ENCODE measurements at regions not wholly inside any gene's neighbourhood (a gene's known extent, or its start where the extent isn't known, plus 50 kb on each side); places are given as distances from the start of the nearest gene placed in this dataset.

DNA sequence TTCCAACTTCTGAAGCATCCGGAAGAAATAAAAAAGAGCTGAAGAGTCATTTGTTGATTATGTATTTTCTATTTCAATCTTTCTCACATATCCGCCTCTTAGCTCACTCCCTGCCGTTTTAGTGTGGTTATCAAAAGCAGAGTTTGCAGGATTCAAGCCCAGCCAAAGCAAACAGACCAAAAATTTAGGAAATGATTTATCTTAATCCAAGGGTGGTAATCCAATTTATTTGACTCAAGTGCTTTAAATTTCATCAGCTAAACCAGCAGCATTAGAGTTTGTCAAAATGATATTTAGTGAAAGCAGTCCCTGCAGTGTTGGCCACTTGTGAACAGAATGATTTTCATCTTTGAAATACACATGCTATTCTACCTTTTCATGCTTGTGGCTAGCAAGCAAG, 129.3 kb upstream of the CCDC68 start:
- no peak overlapping the region for H3K4me2 ChIP-seq
- H3K27me3 Mint-ChIP-seq (ENCODE audit: insufficient read depth, low read depth, poor library complexity): no peaks in the 10 kb centered on the region

More for the DNA sequence above, 129.3 kb upstream of the CCDC68 start:
- TF ChIP-seq, protein P1, sequence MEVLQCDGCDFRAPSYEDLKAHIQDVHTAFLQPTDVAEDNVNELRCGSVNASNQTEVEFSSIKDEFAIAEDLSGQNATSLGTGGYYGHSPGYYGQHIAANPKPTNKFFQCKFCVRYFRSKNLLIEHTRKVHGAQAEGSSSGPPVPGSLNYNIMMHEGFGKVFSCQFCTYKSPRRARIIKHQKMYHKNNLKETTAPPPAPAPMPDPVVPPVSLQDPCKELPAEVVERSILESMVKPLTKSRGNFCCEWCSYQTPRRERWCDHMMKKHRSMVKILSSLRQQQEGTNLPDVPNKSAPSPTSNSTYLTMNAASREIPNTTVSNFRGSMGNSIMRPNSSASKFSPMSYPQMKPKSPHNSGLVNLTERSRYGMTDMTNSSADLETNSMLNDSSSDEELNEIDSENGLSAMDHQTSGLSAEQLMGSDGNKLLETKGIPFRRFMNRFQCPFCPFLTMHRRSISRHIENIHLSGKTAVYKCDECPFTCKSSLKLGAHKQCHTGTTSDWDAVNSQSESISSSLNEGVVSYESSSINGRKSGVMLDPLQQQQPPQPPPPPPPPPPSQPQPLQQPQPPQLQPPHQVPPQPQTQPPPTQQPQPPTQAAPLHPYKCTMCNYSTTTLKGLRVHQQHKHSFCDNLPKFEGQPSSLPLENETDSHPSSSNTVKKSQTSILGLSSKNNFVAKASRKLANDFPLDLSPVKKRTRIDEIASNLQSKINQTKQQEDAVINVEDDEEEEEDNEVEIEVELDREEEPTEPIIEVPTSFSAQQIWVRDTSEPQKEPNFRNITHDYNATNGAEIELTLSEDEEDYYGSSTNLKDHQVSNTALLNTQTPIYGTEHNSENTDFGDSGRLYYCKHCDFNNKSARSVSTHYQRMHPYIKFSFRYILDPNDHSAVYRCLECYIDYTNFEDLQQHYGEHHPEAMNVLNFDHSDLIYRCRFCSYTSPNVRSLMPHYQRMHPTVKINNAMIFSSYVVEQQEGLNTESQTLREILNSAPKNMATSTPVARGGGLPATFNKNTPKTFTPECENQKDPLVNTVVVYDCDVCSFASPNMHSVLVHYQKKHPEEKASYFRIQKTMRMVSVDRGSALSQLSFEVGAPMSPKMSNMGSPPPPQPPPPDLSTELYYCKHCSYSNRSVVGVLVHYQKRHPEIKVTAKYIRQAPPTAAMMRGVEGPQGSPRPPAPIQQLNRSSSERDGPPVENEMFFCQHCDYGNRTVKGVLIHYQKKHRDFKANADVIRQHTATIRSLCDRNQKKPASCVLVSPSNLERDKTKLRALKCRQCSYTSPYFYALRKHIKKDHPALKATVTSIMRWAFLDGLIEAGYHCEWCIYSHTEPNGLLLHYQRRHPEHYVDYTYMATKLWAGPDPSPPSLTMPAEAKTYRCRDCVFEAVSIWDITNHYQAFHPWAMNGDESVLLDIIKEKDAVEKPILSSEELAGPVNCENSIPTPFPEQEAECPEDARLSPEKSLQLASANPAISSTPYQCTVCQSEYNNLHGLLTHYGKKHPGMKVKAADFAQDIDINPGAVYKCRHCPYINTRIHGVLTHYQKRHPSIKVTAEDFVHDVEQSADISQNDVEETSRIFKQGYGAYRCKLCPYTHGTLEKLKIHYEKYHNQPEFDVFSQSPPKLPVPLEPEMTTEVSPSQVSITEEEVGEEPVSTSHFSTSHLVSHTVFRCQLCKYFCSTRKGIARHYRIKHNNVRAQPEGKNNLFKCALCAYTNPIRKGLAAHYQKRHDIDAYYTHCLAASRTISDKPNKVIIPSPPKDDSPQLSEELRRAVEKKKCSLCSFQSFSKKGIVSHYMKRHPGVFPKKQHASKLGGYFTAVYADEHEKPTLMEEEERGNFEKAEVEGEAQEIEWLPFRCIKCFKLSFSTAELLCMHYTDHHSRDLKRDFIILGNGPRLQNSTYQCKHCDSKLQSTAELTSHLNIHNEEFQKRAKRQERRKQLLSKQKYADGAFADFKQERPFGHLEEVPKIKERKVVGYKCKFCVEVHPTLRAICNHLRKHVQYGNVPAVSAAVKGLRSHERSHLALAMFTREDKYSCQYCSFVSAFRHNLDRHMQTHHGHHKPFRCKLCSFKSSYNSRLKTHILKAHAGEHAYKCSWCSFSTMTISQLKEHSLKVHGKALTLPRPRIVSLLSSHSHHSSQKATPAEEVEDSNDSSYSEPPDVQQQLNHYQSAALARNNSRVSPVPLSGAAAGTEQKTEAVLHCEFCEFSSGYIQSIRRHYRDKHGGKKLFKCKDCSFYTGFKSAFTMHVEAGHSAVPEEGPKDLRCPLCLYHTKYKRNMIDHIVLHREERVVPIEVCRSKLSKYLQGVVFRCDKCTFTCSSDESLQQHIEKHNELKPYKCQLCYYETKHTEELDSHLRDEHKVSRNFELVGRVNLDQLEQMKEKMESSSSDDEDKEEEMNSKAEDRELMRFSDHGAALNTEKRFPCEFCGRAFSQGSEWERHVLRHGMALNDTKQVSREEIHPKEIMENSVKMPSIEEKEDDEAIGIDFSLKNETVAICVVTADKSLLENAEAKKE (CRISPR knock-in tag; IDR thresholded peaks at IDR 0.05): no peak
- TF ChIP-seq POLR2AphosphoS5 (IDR thresholded peaks at IDR 0.05; ENCODE audit: low read depth) (no peak), ZNF114 (CRISPR knock-in tag; IDR thresholded peaks at IDR 0.05) (no peak), CREB1 (CRISPR knock-in tag; IDR thresholded peaks at IDR 0.05; ENCODE audit: low read depth) (no peak), STAT1 (IDR thresholded peaks at IDR 0.05; ENCODE audit: unreplicated experiment) (no peak), JUNB (IDR thresholded peaks at IDR 0.05; ENCODE audit: unreplicated experiment) (no peak), ZNF331 (CRISPR knock-in tag; IDR thresholded peaks at IDR 0.05; ENCODE audit: low read depth) (no peak), NANOG (IDR thresholded peaks at IDR 0.05; ENCODE audit: borderline replicate concordance) (no peak), EZH2phosphoT487 (IDR thresholded peaks at IDR 0.05; ENCODE audit: unreplicated experiment) (no peak), EZH2 (IDR thresholded peaks at IDR 0.05; ENCODE audit: low read depth, unreplicated experiment) (no peak)
- TF ChIP-seq, protein P2, sequence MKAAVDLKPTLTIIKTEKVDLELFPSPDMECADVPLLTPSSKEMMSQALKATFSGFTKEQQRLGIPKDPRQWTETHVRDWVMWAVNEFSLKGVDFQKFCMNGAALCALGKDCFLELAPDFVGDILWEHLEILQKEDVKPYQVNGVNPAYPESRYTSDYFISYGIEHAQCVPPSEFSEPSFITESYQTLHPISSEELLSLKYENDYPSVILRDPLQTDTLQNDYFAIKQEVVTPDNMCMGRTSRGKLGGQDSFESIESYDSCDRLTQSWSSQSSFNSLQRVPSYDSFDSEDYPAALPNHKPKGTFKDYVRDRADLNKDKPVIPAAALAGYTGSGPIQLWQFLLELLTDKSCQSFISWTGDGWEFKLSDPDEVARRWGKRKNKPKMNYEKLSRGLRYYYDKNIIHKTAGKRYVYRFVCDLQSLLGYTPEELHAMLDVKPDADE (IDR thresholded peaks at IDR 0.05): no peak
- TF ChIP-seq, protein P3, sequence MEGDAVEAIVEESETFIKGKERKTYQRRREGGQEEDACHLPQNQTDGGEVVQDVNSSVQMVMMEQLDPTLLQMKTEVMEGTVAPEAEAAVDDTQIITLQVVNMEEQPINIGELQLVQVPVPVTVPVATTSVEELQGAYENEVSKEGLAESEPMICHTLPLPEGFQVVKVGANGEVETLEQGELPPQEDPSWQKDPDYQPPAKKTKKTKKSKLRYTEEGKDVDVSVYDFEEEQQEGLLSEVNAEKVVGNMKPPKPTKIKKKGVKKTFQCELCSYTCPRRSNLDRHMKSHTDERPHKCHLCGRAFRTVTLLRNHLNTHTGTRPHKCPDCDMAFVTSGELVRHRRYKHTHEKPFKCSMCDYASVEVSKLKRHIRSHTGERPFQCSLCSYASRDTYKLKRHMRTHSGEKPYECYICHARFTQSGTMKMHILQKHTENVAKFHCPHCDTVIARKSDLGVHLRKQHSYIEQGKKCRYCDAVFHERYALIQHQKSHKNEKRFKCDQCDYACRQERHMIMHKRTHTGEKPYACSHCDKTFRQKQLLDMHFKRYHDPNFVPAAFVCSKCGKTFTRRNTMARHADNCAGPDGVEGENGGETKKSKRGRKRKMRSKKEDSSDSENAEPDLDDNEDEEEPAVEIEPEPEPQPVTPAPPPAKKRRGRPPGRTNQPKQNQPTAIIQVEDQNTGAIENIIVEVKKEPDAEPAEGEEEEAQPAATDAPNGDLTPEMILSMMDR (conservative IDR thresholded peaks at IDR 0.05; ENCODE audit: low read depth in 2 of 2): no peak
- TF ChIP-seq, protein P4, sequence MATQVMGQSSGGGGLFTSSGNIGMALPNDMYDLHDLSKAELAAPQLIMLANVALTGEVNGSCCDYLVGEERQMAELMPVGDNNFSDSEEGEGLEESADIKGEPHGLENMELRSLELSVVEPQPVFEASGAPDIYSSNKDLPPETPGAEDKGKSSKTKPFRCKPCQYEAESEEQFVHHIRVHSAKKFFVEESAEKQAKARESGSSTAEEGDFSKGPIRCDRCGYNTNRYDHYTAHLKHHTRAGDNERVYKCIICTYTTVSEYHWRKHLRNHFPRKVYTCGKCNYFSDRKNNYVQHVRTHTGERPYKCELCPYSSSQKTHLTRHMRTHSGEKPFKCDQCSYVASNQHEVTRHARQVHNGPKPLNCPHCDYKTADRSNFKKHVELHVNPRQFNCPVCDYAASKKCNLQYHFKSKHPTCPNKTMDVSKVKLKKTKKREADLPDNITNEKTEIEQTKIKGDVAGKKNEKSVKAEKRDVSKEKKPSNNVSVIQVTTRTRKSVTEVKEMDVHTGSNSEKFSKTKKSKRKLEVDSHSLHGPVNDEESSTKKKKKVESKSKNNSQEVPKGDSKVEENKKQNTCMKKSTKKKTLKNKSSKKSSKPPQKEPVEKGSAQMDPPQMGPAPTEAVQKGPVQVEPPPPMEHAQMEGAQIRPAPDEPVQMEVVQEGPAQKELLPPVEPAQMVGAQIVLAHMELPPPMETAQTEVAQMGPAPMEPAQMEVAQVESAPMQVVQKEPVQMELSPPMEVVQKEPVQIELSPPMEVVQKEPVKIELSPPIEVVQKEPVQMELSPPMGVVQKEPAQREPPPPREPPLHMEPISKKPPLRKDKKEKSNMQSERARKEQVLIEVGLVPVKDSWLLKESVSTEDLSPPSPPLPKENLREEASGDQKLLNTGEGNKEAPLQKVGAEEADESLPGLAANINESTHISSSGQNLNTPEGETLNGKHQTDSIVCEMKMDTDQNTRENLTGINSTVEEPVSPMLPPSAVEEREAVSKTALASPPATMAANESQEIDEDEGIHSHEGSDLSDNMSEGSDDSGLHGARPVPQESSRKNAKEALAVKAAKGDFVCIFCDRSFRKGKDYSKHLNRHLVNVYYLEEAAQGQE (IDR thresholded peaks at IDR 0.05; ENCODE audit: unreplicated experiment): no peak
- H2AFZ ChIP-seq: no peak overlapping the region
- no peaks in the 10 kb centered on the region for H3K27me3 ChIP-seq (ENCODE audit: insufficient read depth)
- no peaks in the 10 kb centered on the region for H3K79me2 ChIP-seq (replicated peaks; ENCODE audit: insufficient read depth)
- H3F3A ChIP-seq (replicated peaks; ENCODE audit: low read depth): no peaks in the 10 kb centered on the region
- Mint-ChIP-seq H3K9me3 (no peaks in the 10 kb centered on the region), H3K4me3 (no peak overlapping the region), H3K27ac (no peak overlapping the region), H3K36me3 (ENCODE audit: low read depth) (no peaks in the 10 kb centered on the region), H3K4me1 (no peaks in the 10 kb centered on the region)
- DNase-seq (ENCODE audit: low spot score) (no peak), ATAC-seq (no peak)
- peaks cover 9% of the 10 kb centered on the region; the same call in 1 of the 2 replicates for H3K9me2 ChIP-seq (ENCODE audit: insufficient read depth)
- H3K4me3 ChIP-seq: no peak overlapping the region
- H3K36me3 ChIP-seq (ENCODE audit: insufficient read depth): no peaks in the 10 kb centered on the region
- H3K4me1 ChIP-seq (ENCODE audit: insufficient read depth): no peaks in the 10 kb centered on the region
- no peak overlapping the region for H3K27ac ChIP-seq (ENCODE audit: low read depth)
- no peaks in the 10 kb centered on the region for H4K20me1 ChIP-seq (replicated peaks; ENCODE audit: insufficient read depth)
